ENCODE measurements at regions not wholly inside any gene's neighbourhood (a gene's known extent, or its start where the extent isn't known, plus 50 kb on each side); places are given as distances from the start of the nearest gene placed in this dataset.

DNA sequence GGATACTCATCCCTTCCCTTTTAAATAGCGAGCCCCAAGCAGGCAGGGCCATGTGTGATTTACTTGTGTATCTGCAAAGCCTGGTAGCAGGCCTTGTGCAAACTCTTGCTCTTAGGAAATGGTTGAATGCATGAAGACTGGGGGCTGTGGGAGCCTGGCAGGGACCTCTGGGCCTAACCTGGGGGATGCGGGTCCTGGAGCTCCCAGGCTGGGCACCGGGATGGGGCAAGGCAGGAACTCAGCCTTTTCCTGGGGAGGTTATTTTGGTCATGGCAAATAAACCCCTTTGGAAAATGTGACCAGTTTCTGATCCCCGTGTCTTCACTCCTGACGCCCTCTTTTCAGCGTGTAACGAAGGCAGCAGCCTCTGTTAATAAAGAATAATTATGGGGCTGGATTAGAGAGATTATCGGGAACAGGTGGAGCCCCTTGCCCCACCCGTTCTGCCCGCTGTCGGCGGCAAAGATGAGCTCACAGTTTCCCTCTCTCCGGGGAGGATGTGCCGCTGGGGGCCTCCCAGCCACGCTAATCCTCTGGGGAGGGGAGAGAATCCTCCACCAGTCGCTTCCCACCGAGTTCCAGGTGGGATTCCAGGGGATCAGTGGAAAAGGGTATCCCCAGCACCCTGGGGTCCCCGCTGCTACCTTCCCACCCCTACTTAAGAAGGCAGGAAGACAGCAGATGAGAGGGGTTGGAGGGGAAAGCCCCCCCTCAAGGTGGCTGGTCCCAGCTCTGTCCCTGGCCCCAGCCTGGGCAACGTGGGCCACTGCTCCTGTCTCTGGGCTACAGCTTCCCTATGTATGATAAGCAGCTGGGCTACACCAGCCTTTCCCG is 69.7 kb upstream of the WNT4 start:
- TF ChIP-seq JUN (IDR thresholded peaks at IDR 0.05; ENCODE audit: borderline replicate concordance, insufficient read depth, insufficient read length, low read depth) (no peak), FOS (IDR thresholded peaks at IDR 0.05; ENCODE audit: borderline replicate concordance, insufficient read depth, low read length) (no peak)
- TF ChIP-seq, protein P1, sequence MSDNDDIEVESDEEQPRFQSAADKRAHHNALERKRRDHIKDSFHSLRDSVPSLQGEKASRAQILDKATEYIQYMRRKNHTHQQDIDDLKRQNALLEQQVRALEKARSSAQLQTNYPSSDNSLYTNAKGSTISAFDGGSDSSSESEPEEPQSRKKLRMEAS (IDR thresholded peaks at IDR 0.05; ENCODE audit: insufficient read depth, insufficient read length), result no peak
- TF ChIP-seq, protein P2, sequence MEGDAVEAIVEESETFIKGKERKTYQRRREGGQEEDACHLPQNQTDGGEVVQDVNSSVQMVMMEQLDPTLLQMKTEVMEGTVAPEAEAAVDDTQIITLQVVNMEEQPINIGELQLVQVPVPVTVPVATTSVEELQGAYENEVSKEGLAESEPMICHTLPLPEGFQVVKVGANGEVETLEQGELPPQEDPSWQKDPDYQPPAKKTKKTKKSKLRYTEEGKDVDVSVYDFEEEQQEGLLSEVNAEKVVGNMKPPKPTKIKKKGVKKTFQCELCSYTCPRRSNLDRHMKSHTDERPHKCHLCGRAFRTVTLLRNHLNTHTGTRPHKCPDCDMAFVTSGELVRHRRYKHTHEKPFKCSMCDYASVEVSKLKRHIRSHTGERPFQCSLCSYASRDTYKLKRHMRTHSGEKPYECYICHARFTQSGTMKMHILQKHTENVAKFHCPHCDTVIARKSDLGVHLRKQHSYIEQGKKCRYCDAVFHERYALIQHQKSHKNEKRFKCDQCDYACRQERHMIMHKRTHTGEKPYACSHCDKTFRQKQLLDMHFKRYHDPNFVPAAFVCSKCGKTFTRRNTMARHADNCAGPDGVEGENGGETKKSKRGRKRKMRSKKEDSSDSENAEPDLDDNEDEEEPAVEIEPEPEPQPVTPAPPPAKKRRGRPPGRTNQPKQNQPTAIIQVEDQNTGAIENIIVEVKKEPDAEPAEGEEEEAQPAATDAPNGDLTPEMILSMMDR (IDR thresholded peaks at IDR 0.05; ENCODE audit: extremely low read depth in 1 of 2, insufficient read depth in 1 of 2, low read depth in 1 of 2, low read length in 2 of 2), result no peak
- intact Hi-C loops (cut with micrococcal nuclease), result no loop called here
- no TSS peak for BruUV-seq (replicated peaks)

More for the DNA sequence above, 69.7 kb upstream of the WNT4 start:
- H3K27ac ChIP-seq (ENCODE audit: insufficient read depth, low read depth, low read length), result no peak overlapping the region
- H3K27me3 ChIP-seq (ENCODE audit: control insufficient read depth in 2 of 2, insufficient read depth in 2 of 2, low read length in 2 of 2), result peaks cover 54 to 79% of the 10 kb centered on the region in 2 experiments
- H3K9me1 ChIP-seq (replicated peaks; ENCODE audit: control insufficient read depth, extremely low read depth, insufficient read depth, low read length), result no peaks in the 10 kb centered on the region
- no peak overlapping the region for H3K4me2 ChIP-seq (ENCODE audit: insufficient read depth, low read length)
- CTCF ChIA-PET, result no interaction called here
- no peak overlapping the region for H3K4me3 ChIP-seq (replicated peaks in 1 of 3; ENCODE audit: insufficient read depth in 1 of 3, low read depth in 1 of 3, low read length in 3 of 3)
- no peak overlapping the region for H2AFZ ChIP-seq (ENCODE audit: low read depth, low read length)
- H3K79me2 ChIP-seq (ENCODE audit: control insufficient read depth, insufficient read depth, low read length), result no peaks in the 10 kb centered on the region
- no peak for DNase-seq (ENCODE audit: low read depth, low spot score)
- H3K4me1 ChIP-seq (ENCODE audit: control insufficient read depth, extremely low read depth, insufficient read depth, low read length), result no peaks in the 10 kb centered on the region
- H3K9ac ChIP-seq (replicated peaks; ENCODE audit: extremely low read depth, insufficient read depth, low read length), result no peak overlapping the region
- dilution Hi-C loops (cut with MboI; ENCODE audit: extremely low pct_ligation_motif_present, low sequenced_read_pairs), result no loop called here
- no peaks in the 10 kb centered on the region for H3K9me3 ChIP-seq (replicated peaks; ENCODE audit: control insufficient read depth, insufficient read depth, low read length)
- H4K20me1 ChIP-seq (replicated peaks; ENCODE audit: control insufficient read depth, extremely low read depth, insufficient read depth, low read length), result no peaks in the 10 kb centered on the region
- POLR2A ChIA-PET, result interaction anchor here (0.6 kb wide), 1 partner anchor 423 kb away, joined by 3 read pairs; no protein-coding TSS in a partner anchor
- no peaks in the 10 kb centered on the region for H3K36me3 ChIP-seq (ENCODE audit: control insufficient read depth in 2 of 2, extremely low read depth in 1 of 2, insufficient read depth in 2 of 2, low read length in 2 of 2)
- FAIRE-seq, result no peak

All from endothelial cell of umbilical vein (primary cell).